GM12878 (cell line): ENCODE measurements at regions not wholly inside any gene's neighbourhood (a gene's known extent, or its start where the extent isn't known, plus 50 kb on each side); places are given as distances from the start of the nearest gene placed in this dataset.

Experiments used
- ATAC-seq: fragments of 200-7000 bp; cut with Tn5 transposase; 3 replicates; pipeline ENCODE4 v1.9.1; 2020; ENCODE audit warnings: mild to moderate bottlenecking, moderate library complexity
- BruUV-seq: library from RNA; stranded (reverse); fragments of 400-500 nt; replicated peaks from 2 replicates; lab custom pipeline; 2021; lab: Mats Ljungman, UMichigan
- CTCF ChIA-PET: fragments of 300-600 bp; sonication (Branson Sonifier 250); formaldehyde crosslinking; extraction: SDS; loops from one replicate; lab custom pipeline; 2021; ENCODE audit warnings: inconsistent platforms; lab: Yijun Ruan, JAX
- POLR2A ChIA-PET: fragments of 350-600 bp; formaldehyde crosslinking; extraction: SDS; loops from one replicate; lab custom pipeline; 2021; ENCODE audit warnings: inconsistent platforms; lab: Charles Lee
- RAD21 ChIA-PET: fragments of 300-600 bp; sonication (Branson Sonifier 250); formaldehyde crosslinking; loops from one replicate; lab custom pipeline; 2023; ENCODE audit warnings: antibody characterized with exemption; ENCODE audit not compliant: unreplicated experiment; lab: Charles Lee
- SMC1A ChIA-PET: fragments of 300-600 bp; sonication (Branson Sonifier 250); formaldehyde crosslinking; loops from one replicate; lab custom pipeline; 2023; ENCODE audit not compliant: unreplicated experiment, uncharacterized antibody; lab: Charles Lee
- DNase-seq: peaks from one replicate; pipeline ENCODE4 v3.0.0-alpha.2; 2011; ENCODE audit warnings: low read depth, low spot score
- FAIRE-seq: peaks from 3 replicates; lab custom pipeline; 2011; peaks lifted over from hg19 to GRCh38; lab: Jason Lieb, UNC
- H2AFZ ChIP-seq: 2 replicates; pipeline ENCODE4 v1.6.0; 2011; ENCODE audit warnings: low read depth, low read length, control low read depth; ENCODE audit not compliant: control insufficient read depth
- H3K27ac ChIP-seq: 2 replicates; pipeline ENCODE4 v1.5.1; 2011; ENCODE audit warnings: control low read depth; ENCODE audit not compliant: control insufficient read depth, insufficient read depth
- H3K27me3 ChIP-seq, 2 experiments: replicated peaks in 1 of 2; 2 replicates each; pipeline versions ENCODE4 v1.6.0 to v1.6.1; 2011; ENCODE audit warnings: low read length in 1 of 2; ENCODE audit not compliant: control insufficient read depth in 2 of 2, insufficient read depth in 2 of 2
- H3K36me3 ChIP-seq, 2 experiments: 2 replicates each; pipeline ENCODE4 v1.5.1; 2011; ENCODE audit warnings: low read length in 1 of 2; ENCODE audit not compliant: control insufficient read depth in 2 of 2, insufficient read depth in 2 of 2
- H3K4me1 ChIP-seq: 2 replicates; pipeline ENCODE4 v1.6.1; 2011; ENCODE audit warnings: mild to moderate bottlenecking, low read length, moderate library complexity, mixed read lengths; ENCODE audit not compliant: control insufficient read depth, insufficient read depth
- H3K4me2 ChIP-seq: 2 replicates; pipeline ENCODE4 v1.6.0; 2011; ENCODE audit warnings: control low read depth; ENCODE audit not compliant: control insufficient read depth, insufficient read depth
- H3K4me3 ChIP-seq: fragments of 200-600 bp; sonication (generic); 2 replicates; pipeline ENCODE4 v1.5.1; 2016
- H3K79me2 ChIP-seq: 2 replicates; pipeline ENCODE4 v1.6.0; 2011; ENCODE audit warnings: low read length; ENCODE audit not compliant: control insufficient read depth, insufficient read depth
- H3K9ac ChIP-seq: 2 replicates; pipeline ENCODE4 v1.8.0; 2011; ENCODE audit warnings: low read length, control low read depth, mixed read lengths; ENCODE audit not compliant: control insufficient read depth, insufficient read depth
- H3K9me3 ChIP-seq: replicated peaks from 3 replicates; pipeline ENCODE4 v1.5.1; 2011; ENCODE audit warnings: mild to moderate bottlenecking, low read length; ENCODE audit not compliant: control insufficient read depth, insufficient read depth
- H4K20me1 ChIP-seq: 2 replicates; pipeline ENCODE4 v1.6.0; 2011; ENCODE audit not compliant: control insufficient read depth, insufficient read depth
- ATF2 ChIP-seq: IDR thresholded peaks from 2 replicates; pipeline ENCODE4 v1.6.1; 2012; ENCODE audit warnings: low read length, inconsistent platforms
- IKZF2 ChIP-seq, 2 experiments: fragments of 450-650 bp; IDR thresholded peaks; 2 replicates each; pipeline ENCODE4 v1.6.1; 2017; ENCODE audit warnings: mild to moderate bottlenecking in 2 of 2, moderate library complexity in 2 of 2
- JUNB ChIP-seq: IDR thresholded peaks from 2 replicates; pipeline ENCODE4 v1.6.1; 2016; ENCODE audit warnings: antibody characterized with exemption, mild to moderate bottlenecking
- MXI1 ChIP-seq: fragments of 150-350 bp; IDR thresholded peaks from 2 replicates; pipeline ENCODE4 v1.6.1; 2011; ENCODE audit warnings: low read depth, mild to moderate bottlenecking, inconsistent platforms, low read length, improper control_type of control experiment
- PAX5 ChIP-seq: IDR thresholded peaks from 2 replicates; pipeline ENCODE4 v1.6.1; 2011; ENCODE audit warnings: low read depth, low read length, borderline replicate concordance
- PKNOX1 ChIP-seq: fragments of 450-650 bp; IDR thresholded peaks from 2 replicates; pipeline ENCODE4 v1.6.1; 2016; ENCODE audit warnings: mild to moderate bottlenecking
- SIX5 ChIP-seq: IDR thresholded peaks from 2 replicates; pipeline ENCODE4 v1.6.1; 2011; ENCODE audit warnings: mild to moderate bottlenecking, low read depth, low read length, moderate library complexity; ENCODE audit not compliant: severe bottlenecking
- SKIL ChIP-seq: fragments of 450-650 bp; IDR thresholded peaks from 2 replicates; pipeline ENCODE4 v1.6.1; 2017; ENCODE audit warnings: mild to moderate bottlenecking, low read depth, inconsistent platforms; ENCODE audit not compliant: poor library complexity, severe bottlenecking
- TARDBP ChIP-seq: IDR thresholded peaks from 2 replicates; pipeline ENCODE4 v1.6.1; 2016; ENCODE audit warnings: borderline replicate concordance
- TCF3 ChIP-seq: IDR thresholded peaks from 2 replicates; pipeline ENCODE4 v1.6.1; 2012; ENCODE audit warnings: low read depth, mild to moderate bottlenecking, low read length, borderline replicate concordance; ENCODE audit not compliant: insufficient read depth
- WGBS: methylation state at CpG from one replicate; pipeline ENCODE4 v1.1.6; 2016; ENCODE audit warnings: low lambda C conversion rate; ENCODE audit not compliant: insufficient replicate concordance, insufficient coverage; ENCODE audit errors: missing lambda C conversion rate; 5-methylcytosine and 5-hydroxymethylcytosine counted together
- in situ Hi-C: fragments of 300-500 bp; cut with MboI; formaldehyde crosslinking; loops from 9 replicates; pipeline ENCODE4 v1.14.3; 2018; ENCODE audit warnings: mixed read lengths
- intact Hi-C: fragments of 100-400 bp; cut with micrococcal nuclease; formaldehyde crosslinking; loops from one replicate; pipeline ENCODE4 v1.14.2; 2022; ENCODE audit not compliant: unreplicated experiment
- TF ChIP-seq, protein P1 (sequence below): fragments of 450-650 bp; formaldehyde crosslinking; IDR thresholded peaks from 2 replicates; pipeline ENCODE4 v1.5.0; 2022; ENCODE audit warnings: mild to moderate bottlenecking, missing genetic modification characterization

- TF ChIP-seq MXI1 (no peak), SKIL (no peak), TCF3 (no peak), SIX5 (no peak)
- TF ChIP-seq, all 136 proteins: peak for 0
Observed at GRCh38 chr1:185560760-185561159, 173.4 kb upstream of the HMCN1 start (continued).

- H3K27me3 ChIP-seq, result no peaks in the 10 kb centered on the region
- RAD21 ChIA-PET, result interaction anchor here (0.6 to 2.3 kb wide), 10 partner anchors 12 to 402 kb away, joined by 3 to 13 read pairs (median 3); partner anchors contain the start of gene IVNS1ABP
- 17% methylated on average over 3 of the region's 3 CpGs for WGBS
- H3K36me3 ChIP-seq, result no peaks in the 10 kb centered on the region
- no peaks in the 10 kb centered on the region for H3K79me2 ChIP-seq
- FAIRE-seq, result peak; percentile 90
- H2AFZ ChIP-seq, result peak overlapping the region; percentile 29; the same call in 1 of the 2 replicates
- POLR2A ChIA-PET, result interaction anchor here (1.5 kb wide), 1 partner anchor 14 kb away, joined by 3 read pairs; no protein-coding TSS in a partner anchor
- H3K9me3 ChIP-seq, result no peaks in the 10 kb centered on the region
- peak; percentile 72 for DNase-seq
- no peaks in the 10 kb centered on the region for H4K20me1 ChIP-seq
- no peak overlapping the region for H3K9ac ChIP-seq
- in situ Hi-C loops, result no loop called here
- H3K27ac ChIP-seq, result no peak overlapping the region
- CTCF ChIA-PET, result interaction anchor here (0.5 to 2.2 kb wide), 12 partner anchors 10 to 521 kb away, joined by 3 to 10 read pairs (median 4); no protein-coding TSS in a partner anchor
- no TSS peak for BruUV-seq
- 0 out of 2 replicates have a peak overlapping the region, but pooled peaks have one; percentile 17 for H3K4me2 ChIP-seq
- H3K4me1 ChIP-seq, result peaks cover 7% of the 10 kb centered on the region
- SMC1A ChIA-PET, result interaction anchor here (0.9 to 2.3 kb wide), 9 partner anchors 9 to 242 kb away, joined by 3 to 7 read pairs (median 3); no protein-coding TSS in a partner anchor
- intact Hi-C loops, result loop anchor here (1.0 kb wide), 1 partner anchor 243 kb away; the partner anchor contains the start of gene IVNS1ABP
- no peak overlapping the region for H3K4me3 ChIP-seq
- ATAC-seq, result peak; percentile 96
- peak; percentile 61; the same call in 1 of the 2 replicates for TF ChIP-seq ATF2
- TF ChIP-seq PKNOX1, result peak; percentile 24; the same call in 1 of the 2 replicates
- peak; percentile 53; a peak in 1 of 4 replicates for TF ChIP-seq IKZF2 (IDR thresholded peaks at IDR 0.05)
- TF ChIP-seq TARDBP, result no peak
- TF ChIP-seq, protein P1, sequence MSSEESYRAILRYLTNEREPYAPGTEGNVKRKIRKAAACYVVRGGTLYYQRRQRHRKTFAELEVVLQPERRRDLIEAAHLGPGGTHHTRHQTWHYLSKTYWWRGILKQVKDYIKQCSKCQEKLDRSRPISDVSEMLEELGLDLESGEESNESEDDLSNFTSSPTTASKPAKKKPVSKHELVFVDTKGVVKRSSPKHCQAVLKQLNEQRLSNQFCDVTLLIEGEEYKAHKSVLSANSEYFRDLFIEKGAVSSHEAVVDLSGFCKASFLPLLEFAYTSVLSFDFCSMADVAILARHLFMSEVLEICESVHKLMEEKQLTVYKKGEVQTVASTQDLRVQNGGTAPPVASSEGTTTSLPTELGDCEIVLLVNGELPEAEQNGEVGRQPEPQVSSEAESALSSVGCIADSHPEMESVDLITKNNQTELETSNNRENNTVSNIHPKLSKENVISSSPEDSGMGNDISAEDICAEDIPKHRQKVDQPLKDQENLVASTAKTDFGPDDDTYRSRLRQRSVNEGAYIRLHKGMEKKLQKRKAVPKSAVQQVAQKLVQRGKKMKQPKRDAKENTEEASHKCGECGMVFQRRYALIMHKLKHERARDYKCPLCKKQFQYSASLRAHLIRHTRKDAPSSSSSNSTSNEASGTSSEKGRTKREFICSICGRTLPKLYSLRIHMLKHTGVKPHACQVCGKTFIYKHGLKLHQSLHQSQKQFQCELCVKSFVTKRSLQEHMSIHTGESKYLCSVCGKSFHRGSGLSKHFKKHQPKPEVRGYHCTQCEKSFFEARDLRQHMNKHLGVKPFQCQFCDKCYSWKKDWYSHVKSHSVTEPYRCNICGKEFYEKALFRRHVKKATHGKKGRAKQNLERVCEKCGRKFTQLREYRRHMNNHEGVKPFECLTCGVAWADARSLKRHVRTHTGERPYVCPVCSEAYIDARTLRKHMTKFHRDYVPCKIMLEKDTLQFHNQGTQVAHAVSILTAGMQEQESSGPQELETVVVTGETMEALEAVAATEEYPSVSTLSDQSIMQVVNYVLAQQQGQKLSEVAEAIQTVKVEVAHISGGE (CRISPR knock-in tag), result no peak
- 0 out of 2 replicates have a peak, but pooled peaks have one; percentile 25 for TF ChIP-seq PAX5
- no peak for TF ChIP-seq SIX5
- TF ChIP-seq JUNB, result peak; percentile 30; the same call in 1 of the 2 replicates
Observed at GRCh38 chr1:185559684-185560331, 174.4 kb upstream of the HMCN1 start.
